Epithelial cell of proximal tubule (primary cell): ENCODE measurements at regions not wholly inside any gene's neighbourhood (a gene's known extent, or its start where the extent isn't known, plus 50 kb on each side); places are given as distances from the start of the nearest gene placed in this dataset.

Source experiments
- DNase-seq: peaks from one replicate; pipeline ENCODE4 v3.0.0-alpha.2; 2011; ENCODE audit warnings: low read depth
- H3K4me3 ChIP-seq: 2 replicates; pipeline ENCODE4 v1.5.1; 2011; ENCODE audit warnings: low read depth, mild to moderate bottlenecking, low read length
- TF ChIP-seq, protein P1 (sequence below): conservative IDR thresholded peaks from 2 replicates; pipeline ENCODE4 v1.5.1; 2012; ENCODE audit warnings: low read depth, mild to moderate bottlenecking, low read length

GRCh38 chr1:58836408-58836807 is 52.6 kb upstream of the JUN start:
- DNase-seq: no peak
- H3K4me3 ChIP-seq: no peak overlapping the region
- TF ChIP-seq, protein P1, sequence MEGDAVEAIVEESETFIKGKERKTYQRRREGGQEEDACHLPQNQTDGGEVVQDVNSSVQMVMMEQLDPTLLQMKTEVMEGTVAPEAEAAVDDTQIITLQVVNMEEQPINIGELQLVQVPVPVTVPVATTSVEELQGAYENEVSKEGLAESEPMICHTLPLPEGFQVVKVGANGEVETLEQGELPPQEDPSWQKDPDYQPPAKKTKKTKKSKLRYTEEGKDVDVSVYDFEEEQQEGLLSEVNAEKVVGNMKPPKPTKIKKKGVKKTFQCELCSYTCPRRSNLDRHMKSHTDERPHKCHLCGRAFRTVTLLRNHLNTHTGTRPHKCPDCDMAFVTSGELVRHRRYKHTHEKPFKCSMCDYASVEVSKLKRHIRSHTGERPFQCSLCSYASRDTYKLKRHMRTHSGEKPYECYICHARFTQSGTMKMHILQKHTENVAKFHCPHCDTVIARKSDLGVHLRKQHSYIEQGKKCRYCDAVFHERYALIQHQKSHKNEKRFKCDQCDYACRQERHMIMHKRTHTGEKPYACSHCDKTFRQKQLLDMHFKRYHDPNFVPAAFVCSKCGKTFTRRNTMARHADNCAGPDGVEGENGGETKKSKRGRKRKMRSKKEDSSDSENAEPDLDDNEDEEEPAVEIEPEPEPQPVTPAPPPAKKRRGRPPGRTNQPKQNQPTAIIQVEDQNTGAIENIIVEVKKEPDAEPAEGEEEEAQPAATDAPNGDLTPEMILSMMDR: no peak

- H3K4me3 ChIP-seq: no peak overlapping the region
- DNase-seq: no peak
- TF ChIP-seq, protein P1: no peak
Observed at GRCh38 chr1:58837886-58838285, 54.0 kb upstream of the JUN start.

- TF ChIP-seq, protein P1: no peak
- no peak for DNase-seq
Observed at GRCh38 chr1:58839147-58839795, 55.4 kb upstream of the JUN start.

DNA sequence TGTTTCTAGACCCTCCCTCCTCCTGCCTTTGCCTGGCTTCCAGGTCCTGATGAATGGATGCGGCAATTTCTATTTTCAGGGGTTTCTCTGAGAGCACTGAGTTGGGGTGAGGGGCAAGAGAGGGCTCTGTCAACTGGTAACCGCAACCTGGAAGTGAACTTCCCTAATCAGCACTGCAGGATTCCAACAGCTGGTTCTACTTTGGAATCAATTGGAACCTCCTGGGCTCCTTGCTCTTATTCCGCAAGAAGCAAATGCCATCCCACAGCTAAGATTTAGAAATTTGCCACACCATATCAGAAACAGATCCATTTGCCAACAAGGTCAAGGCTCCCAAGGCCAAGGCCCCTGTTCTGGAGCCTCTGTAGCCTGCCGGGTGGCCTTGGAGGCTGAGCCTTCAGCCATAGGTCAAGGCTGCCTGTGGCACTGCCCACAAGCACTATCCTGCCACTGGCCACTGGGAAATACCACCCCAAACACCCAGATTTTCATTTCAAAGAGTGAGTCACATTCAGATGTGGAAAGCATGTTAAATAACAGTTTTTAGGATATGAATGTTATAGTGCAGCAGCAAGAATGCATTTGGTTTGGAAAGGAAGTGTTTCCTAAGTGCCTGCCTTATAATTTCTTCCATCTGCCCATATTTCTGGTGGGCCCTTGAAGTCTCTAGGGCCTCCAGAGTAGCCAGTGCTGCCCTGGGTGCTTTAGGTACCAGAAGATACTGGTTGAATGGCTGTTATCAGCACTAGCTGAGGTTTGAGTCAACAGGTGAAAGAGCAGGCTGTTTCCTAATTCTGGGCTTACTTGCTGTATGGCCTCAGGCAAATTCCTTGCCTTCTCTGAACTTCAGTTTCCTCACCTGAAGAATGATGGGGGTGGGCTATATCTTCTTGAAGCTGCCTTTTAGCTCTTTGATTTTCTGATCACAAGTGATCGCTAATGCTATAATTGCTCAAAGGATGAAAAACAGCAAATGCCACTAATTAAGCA is 56.3 kb upstream of the JUN start:
- DNase-seq: no peak
- no peak overlapping the region for H3K4me3 ChIP-seq
- TF ChIP-seq, protein P1: no peak

More at GRCh38 chr1:58839147-58839795, 55.4 kb upstream of the JUN start:
- no peak overlapping the region for H3K4me3 ChIP-seq

DNA sequence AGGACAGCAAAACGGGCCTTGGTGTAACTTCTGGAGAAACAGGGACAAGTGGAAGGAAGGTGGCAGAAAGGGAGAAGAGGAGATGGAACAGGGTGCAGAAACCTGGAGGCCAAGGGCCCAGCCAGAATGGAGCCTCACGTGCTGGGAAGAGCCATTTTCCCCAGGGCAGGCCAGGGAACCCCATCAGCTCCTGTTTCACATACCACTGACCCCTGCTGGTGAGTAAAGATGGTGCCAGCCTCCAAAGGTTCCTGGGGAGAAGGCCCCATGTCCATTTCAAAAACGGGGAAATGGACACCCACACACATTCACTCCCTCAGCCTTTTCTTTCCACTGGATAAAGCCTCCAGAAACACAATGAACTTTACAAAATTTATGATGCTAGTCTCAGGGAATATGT is 57.6 kb upstream of the JUN start:
- DNase-seq: no peak
- TF ChIP-seq, protein P1: peak; percentile 59
- no peak overlapping the region for H3K4me3 ChIP-seq

DNA sequence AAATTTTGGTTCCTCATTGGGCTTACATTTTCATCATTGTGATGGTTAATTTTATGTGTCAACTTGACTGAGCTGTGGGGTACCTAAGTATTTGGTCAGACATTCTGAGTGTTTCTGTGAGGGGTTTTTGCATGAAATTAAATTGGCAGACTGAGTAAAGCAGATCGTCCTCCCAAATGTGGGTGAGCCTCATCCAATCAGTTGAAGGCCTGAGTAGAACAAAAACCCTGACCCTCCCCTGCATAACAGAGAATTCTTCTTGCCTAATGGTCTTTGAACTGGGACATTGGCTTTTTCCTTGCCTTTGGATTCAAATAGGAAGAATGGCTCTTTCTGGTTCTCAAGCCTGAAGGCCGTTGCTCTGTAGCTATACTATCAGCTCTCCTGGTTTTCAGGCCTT is 59.1 kb upstream of the JUN start:
- TF ChIP-seq, protein P1: no peak

More for the DNA sequence above, 59.1 kb upstream of the JUN start:
- no peak for DNase-seq
- no peak overlapping the region for H3K4me3 ChIP-seq
